SJCRH30 (cell line): ENCODE measurements at regions not wholly inside any gene's neighbourhood (a gene's known extent, or its start where the extent isn't known, plus 50 kb on each side); places are given as distances from the start of the nearest gene placed in this dataset.
"Not testable (repeated sequence)": the region's sequence is repeated elsewhere in the genome, so short reads cannot be mapped to it uniquely, and the experiment has no call there.

Experiments used
- DNase-seq, 2 experiments: peaks; one replicate each; pipeline ENCODE4 v3.0.0-alpha.2; 2015 to 2020
- H3K27ac ChIP-seq: fragments of 250-450 bp; sonication (Bioruptor Pico); 2 replicates; pipeline ENCODE4 v1.5.1; 2020; ENCODE audit warnings: mild to moderate bottlenecking, moderate library complexity
- H3K27me3 ChIP-seq: fragments of 250-450 bp; sonication (Bioruptor Pico); 2 replicates; pipeline ENCODE4 v1.5.1; 2020; ENCODE audit warnings: mild to moderate bottlenecking, moderate library complexity
- H3K36me3 ChIP-seq: fragments of 250-450 bp; sonication (Bioruptor Pico); 2 replicates; pipeline ENCODE4 v1.5.1; 2020; ENCODE audit warnings: mild to moderate bottlenecking, moderate library complexity
- H3K4me1 ChIP-seq: fragments of 250-450 bp; sonication (Bioruptor Pico); 2 replicates; pipeline ENCODE4 v1.5.1; 2020; ENCODE audit warnings: mild to moderate bottlenecking, moderate library complexity
- H3K4me3 ChIP-seq: fragments of 250-450 bp; sonication (Bioruptor Pico); 2 replicates; pipeline ENCODE4 v1.5.1; 2020; ENCODE audit warnings: mild to moderate bottlenecking, moderate library complexity
- H3K9me3 ChIP-seq: fragments of 250-450 bp; sonication (Bioruptor Pico); replicated peaks from 2 replicates; pipeline ENCODE4 v1.5.1; 2020; ENCODE audit warnings: mild to moderate bottlenecking, moderate library complexity

DNA sequence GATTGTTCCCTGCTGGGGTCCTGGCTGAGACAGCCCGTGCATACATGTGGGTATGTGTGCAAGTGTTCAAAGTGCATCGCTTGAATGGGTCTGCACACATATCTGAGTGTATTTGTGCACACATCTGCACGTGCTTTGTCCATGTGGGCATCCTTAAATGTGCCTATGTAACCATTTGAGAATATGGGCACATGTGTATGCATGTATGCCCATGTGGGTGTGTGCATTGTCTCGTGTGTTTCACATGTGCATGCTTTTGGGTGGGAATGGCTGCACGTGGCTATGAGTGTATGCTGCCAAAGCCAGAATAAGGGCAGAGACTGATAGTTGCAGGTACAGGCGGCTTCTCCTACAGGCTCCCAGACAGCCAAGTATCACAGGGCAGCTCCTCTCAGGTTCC, 107.3 kb downstream of the LHX2 start:
- Histone ChIP-seq H3K4me1 (no peaks in the 10 kb centered on the region), H3K4me3 (no peak overlapping the region), H3K36me3 (no peaks in the 10 kb centered on the region), H3K9me3 (peaks cover 4% of the 10 kb centered on the region; the same call in 1 of the 2 replicates), H3K27ac (no peak overlapping the region), H3K27me3 (no peaks in the 10 kb centered on the region)
- DNase-seq = no peak

DNA sequence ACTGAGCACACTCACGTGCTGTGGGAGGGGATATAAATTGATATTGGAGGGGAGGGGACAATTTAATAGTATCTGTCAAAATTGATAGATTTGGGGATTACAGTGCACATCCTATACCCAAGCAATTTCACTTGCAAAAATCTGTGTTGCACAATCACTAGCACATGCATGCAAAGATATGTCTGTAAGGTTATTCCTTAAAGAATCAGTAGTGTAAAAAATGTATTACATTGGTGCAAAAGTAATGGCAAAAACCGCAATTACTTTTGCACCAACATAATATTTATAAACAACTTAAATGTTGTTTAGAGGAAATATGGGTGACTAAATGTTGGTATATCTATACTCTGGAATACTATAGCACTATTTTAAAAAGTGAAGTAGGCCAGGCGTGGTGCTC, 108.7 kb downstream of the LHX2 start:
- H3K4me3 ChIP-seq = no peak overlapping the region
- H3K4me1 ChIP-seq = no peaks in the 10 kb centered on the region
- no peak overlapping the region for H3K27ac ChIP-seq
- H3K36me3 ChIP-seq = no peaks in the 10 kb centered on the region
- no peak for DNase-seq
- H3K9me3 ChIP-seq = peaks cover 4% of the 10 kb centered on the region; the same call in 1 of the 2 replicates
- H3K27me3 ChIP-seq = no peaks in the 10 kb centered on the region

DNA sequence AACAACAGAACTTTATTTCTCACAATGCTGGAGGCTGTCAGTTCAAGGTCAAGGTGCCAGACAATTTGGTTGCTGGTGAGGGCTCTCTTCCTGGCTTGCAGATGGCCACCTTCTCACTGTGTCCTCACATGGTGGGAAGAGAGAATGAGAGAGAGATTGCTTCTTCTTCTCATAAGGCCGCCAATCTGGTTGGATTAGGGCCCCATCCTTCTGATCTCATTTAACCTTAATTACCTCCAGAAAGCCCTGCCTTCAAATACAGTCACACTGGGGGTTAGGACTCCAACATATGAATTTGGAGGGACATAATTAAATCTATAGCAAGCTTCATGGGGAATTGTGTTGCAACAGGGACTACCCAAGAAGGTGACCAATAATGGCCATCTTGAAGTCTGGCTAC, 110.2 kb downstream of the LHX2 start:
- H3K27me3 ChIP-seq = no peaks in the 10 kb centered on the region
- no peaks in the 10 kb centered on the region for H3K36me3 ChIP-seq
- peaks cover 3% of the 10 kb centered on the region; the same call in 1 of the 2 replicates for H3K9me3 ChIP-seq
- no peak for DNase-seq
- no peak overlapping the region for H3K27ac ChIP-seq
- no peaks in the 10 kb centered on the region for H3K4me1 ChIP-seq
- H3K4me3 ChIP-seq = no peak overlapping the region

DNA sequence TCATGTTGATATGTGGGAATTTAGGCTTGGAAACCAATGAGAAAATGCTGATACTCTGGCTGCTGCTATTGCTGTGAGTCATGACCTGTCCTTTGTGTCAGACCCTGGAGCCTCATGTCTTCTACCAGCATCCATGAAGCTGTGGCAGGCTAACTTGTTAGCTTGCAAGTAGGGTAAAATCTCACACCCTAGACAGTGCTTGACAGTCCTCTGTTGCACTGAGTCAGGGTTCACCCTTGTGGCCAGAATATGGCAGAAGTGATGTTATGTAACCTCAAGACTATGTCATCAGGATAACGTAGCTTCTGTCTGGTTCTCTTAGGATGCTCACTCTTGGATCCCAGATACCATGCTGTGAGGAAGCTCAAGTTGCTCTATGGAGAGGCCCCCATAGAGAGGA, 110.8 kb downstream of the LHX2 start:
- H3K4me3 ChIP-seq = no peak overlapping the region
- no peak for DNase-seq
- no peaks in the 10 kb centered on the region for H3K4me1 ChIP-seq
- no peaks in the 10 kb centered on the region for H3K27me3 ChIP-seq
- H3K9me3 ChIP-seq = no peaks in the 10 kb centered on the region
- H3K27ac ChIP-seq = no peak overlapping the region
- no peaks in the 10 kb centered on the region for H3K36me3 ChIP-seq

DNA sequence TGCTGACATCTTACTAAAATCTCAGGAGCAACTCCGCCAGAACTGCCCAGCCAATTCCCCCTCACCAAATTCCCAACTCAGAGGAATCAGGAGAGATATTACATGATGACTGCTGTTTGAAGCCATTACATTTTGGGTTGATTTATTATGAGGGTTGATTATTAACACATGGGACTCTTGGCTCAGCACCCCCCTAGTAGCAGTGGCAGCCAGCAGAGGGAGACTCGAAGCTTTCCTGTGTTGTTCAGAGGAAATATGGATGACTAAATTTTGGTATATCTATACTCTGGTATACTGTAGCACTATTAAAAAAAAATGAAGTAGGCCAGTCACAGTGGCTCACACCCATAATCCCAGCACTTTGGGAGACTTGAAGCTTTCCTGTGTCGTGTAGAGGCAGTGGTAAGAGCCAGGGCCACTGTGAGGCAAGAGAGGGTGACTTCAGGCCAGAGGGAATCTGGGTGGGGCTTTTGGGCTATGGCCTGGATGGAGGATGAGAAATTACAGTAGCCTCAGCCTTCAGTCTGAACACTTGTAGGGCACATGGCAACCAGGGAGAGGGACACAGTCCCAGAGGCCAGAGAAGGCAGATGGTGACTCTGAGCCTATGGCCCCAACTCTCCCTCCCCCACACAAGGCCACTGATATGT, 111.4 kb downstream of the LHX2 start:
- H3K4me3 ChIP-seq = no peak overlapping the region
- DNase-seq = no peak
- no peaks in the 10 kb centered on the region for H3K36me3 ChIP-seq
- H3K9me3 ChIP-seq = no peaks in the 10 kb centered on the region
- no peak overlapping the region for H3K27ac ChIP-seq
- no peaks in the 10 kb centered on the region for H3K27me3 ChIP-seq
- H3K4me1 ChIP-seq = no peaks in the 10 kb centered on the region

DNA sequence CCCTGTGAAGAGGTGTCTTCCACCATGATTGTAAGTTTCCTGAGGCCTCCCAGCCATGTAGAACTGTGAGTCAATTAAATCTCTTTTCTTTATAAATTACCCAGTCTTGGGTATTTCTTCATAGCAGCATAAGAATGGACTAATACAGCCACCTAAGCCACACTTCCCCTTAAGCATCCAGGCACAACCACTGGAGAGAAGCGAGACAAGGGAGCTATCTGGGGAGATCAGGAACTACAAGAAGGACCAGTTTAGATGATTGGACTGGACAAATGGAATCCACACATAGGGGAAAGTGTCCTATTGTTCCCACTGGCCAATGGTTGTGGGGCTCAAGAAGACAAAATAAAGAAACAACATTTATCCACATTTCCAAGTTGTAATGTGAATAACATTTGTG, 112.1 kb downstream of the LHX2 start:
- not testable (repeated sequence) for H3K4me3 ChIP-seq, H3K27ac ChIP-seq, H3K36me3 ChIP-seq, H3K9me3 ChIP-seq, H3K4me1 ChIP-seq, H3K27me3 ChIP-seq, DNase-seq

DNA sequence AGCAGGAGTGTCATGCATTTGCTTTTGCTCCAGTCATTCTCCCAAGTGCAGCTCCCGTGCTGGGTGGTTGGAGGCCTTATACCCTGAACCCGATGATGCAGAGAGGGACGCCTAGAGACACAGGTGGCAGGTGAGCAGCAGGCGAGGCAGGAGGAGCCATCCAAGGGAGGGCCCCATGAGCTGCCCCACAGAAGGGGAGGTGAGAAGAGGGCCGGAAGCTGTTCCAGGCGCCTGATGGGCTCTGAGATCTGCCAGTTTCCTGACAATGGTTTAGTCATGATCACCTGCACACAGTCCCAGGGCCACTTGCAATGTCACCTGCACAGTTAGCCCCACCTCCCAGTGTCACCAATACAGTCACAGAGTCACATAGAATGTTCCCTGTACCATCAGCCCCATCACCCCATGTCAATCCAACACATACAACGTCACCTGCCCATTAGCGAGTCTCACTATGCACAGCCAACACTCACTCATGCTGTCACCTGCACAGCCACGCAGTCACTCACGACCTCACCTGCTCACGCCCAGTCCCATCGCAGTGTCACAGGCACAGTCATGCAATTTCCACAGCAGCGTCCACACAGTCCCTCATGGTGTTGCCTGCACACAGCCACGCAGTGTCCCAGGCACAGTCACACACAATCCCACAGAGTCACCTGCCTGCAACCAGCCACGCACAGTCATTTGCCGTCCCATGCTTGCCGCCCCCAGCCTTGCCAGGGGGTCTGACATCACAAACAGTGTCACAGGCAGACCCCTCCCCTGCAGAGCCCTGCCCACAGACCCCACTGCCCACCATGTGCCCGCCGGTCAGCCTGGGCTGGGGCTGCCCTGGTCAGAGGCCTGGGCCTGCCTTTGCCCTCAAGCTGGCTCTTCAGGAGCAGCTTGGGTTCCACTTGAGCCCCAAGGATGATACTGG, 113.4 kb downstream of the LHX2 start:
- H3K4me3 ChIP-seq = no peak overlapping the region
- H3K27me3 ChIP-seq = no peaks in the 10 kb centered on the region
- no peaks in the 10 kb centered on the region; the same call in 1 of the 2 replicates for H3K4me1 ChIP-seq
- no peak overlapping the region for H3K27ac ChIP-seq
- no peak for DNase-seq
- no peaks in the 10 kb centered on the region for H3K9me3 ChIP-seq
- H3K36me3 ChIP-seq = no peaks in the 10 kb centered on the region

DNA sequence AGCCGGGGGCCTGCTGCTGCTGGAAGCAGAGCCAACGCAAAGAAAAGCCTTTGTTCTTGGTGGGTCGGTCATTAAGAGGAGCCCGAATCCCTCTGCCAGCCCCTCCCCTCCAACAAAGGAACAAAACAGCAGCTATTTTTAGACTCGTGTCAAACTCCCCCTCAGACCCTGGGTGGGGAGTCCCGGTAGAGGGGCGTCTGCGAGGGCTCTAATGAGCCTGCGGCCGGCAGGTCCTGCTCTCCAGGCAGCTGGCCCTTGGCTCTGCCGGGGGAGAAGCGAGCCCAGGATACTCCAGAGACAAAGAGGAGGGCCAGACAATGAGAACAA, 114.0 kb downstream of the LHX2 start:
- H3K9me3 ChIP-seq = no peaks in the 10 kb centered on the region
- H3K27ac ChIP-seq = no peak overlapping the region
- no peak overlapping the region for H3K4me3 ChIP-seq
- no peaks in the 10 kb centered on the region for H3K27me3 ChIP-seq
- no peaks in the 10 kb centered on the region for H3K36me3 ChIP-seq
- no peak for DNase-seq
- H3K4me1 ChIP-seq = no peaks in the 10 kb centered on the region; the same call in 1 of the 2 replicates

DNA sequence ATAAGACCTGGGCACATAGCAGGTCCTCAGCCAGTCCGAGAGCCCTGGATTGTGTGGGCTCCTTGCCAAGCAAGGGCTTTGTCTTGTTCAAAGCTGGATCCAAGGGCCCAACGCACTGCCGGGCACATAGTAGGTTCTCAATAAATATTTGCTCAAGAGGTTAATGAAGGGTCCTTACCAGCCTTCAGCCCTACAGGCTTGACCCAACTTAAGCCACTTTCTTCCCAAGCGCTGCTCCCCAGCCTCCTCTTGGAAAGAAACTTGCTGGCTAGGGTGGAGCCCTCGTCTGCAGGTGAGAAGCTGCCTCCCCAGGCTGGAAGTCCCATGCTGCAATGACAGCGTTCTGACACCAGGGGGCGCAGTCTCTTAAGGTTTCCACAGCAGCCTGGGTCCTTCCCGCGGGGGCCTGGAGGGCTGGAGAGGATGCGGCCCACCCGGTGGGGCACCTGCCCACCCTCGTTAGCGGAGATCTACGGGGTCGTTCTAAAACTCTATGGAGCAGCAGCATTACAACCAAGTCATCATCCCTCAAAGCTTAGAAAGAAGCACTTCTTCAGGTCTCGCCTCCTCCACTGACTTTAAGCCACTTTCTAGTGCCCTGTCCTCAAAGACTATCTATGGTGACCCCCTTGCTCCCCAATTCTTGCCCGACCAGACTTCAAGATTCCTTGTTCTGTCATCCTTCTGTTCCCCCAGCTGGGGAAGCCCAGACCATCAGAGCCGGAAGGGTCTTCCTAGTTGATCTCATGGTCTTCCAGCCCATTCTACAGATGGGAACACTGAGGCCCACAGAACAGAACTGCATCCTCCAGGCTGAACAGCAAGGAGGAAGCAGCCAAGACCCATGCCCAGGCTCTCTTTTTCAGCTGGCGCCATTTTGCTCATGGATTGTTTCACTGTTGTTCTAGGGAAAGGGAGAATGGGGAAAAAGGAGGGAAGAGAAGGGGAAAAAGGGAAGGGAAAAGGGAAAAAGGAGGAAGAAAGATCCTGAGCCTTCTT, 115.4 kb downstream of the LHX2 start:
- no peaks in the 10 kb centered on the region for H3K27me3 ChIP-seq
- DNase-seq = peak; percentile 73 to 90
- H3K4me1 ChIP-seq = no peaks in the 10 kb centered on the region; the same call in 1 of the 2 replicates
- H3K36me3 ChIP-seq = no peaks in the 10 kb centered on the region
- H3K27ac ChIP-seq = no peak overlapping the region
- H3K9me3 ChIP-seq = no peaks in the 10 kb centered on the region
- H3K4me3 ChIP-seq = no peak overlapping the region

DNA sequence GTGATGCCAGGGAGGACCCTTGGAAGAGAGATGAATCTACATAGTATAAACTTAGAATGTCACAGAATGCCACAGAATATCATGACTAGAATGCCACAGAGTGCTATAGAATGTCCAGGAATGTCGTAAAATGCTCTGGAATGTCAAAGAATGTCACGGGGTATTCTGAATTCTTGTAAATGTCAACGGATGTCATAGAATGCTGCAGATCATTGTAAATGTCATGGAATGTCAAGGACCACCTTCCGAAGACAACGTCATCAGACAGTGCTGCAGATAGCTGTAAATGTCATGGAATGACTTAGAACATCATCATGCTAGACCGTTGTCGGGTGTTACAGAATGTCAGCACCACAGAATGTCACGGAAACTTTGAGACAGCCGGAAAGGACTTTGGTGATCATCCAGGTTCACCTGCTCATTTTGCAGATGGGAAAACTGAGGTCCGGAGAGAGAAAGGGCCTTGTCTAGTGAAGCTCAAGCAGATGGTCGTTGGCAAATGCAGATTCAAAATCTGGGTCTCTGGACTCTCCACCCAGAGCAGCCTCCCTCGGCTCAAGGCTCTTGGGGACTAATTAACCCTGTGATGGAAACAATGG, 117.1 kb downstream of the LHX2 start:
- H3K4me1 ChIP-seq = no peaks in the 10 kb centered on the region; the same call in 1 of the 2 replicates
- H3K4me3 ChIP-seq = no peak overlapping the region
- DNase-seq = no peak
- no peaks in the 10 kb centered on the region for H3K27me3 ChIP-seq
- no peaks in the 10 kb centered on the region for H3K9me3 ChIP-seq
- H3K36me3 ChIP-seq = no peaks in the 10 kb centered on the region
- H3K27ac ChIP-seq = no peak overlapping the region

DNA sequence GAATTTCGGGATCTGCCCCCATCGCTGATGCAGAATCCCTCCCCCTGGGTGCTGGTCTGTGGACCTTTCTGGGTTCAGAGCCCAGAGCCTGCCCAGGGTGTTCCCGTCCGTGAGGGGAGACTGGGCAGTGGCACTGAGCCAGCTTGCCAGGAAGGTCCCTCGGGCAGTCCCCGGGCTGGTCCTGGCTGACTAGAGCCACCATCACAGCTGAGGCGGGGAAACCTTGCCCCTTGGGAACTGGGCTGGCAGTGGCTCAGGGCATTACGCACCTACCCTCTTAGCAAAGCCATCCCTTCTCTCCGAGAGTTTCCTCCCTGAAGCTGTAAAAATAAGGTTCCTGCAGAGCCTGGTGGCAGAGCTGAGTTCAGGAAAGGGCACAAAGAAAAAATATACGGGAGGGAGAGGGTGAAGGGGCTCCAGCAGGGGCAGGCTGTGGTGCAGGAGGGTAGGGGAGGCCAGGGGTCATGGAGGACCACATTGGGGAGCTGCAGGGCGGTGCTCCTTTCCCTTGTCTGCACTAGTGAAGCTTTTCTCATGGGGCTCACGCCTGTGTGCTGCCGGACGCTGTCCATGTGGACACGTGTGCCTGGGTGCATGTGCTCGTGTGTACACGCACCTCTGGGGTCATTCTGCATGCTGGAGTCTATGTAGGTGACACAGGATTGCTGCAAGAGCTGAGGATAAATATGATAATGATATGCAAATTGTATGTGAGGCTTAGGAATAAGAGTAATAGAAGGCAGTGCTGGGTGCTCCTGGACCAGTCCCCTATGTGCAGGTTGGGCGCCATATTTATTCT, 118.9 kb downstream of the LHX2 start:
- Histone ChIP-seq H3K36me3 (no peaks in the 10 kb centered on the region), H3K9me3 (no peaks in the 10 kb centered on the region), H3K4me1 (no peaks in the 10 kb centered on the region; the same call in 1 of the 2 replicates), H3K27me3 (no peaks in the 10 kb centered on the region), H3K4me3 (no peak overlapping the region), H3K27ac (no peak overlapping the region)
- DNase-seq = no peak

DNA sequence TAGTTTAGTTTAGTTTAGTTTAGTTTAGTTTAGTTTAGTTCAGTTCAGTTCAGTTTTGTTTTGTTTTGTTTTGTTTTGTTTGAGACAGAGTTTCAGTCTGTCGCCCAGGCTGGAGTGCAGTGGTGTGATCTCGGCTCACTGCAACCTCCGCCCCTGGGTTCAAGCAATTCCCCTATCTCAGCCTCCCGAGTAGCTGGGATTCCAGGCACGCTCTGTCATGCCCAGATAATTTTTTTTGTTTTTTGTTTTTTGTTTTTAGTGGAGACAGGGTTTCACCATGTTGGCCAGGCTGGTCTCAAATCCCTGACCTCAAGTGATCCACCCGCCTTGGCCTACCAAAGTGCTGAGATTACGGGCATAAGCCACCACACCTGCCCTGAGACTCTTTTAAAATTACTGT, 120.0 kb downstream of the LHX2 start:
- H3K27ac ChIP-seq, H3K4me3 ChIP-seq, H3K9me3 ChIP-seq, H3K36me3 ChIP-seq, H3K4me1 ChIP-seq, H3K27me3 ChIP-seq, DNase-seq: not testable (repeated sequence)

DNA sequence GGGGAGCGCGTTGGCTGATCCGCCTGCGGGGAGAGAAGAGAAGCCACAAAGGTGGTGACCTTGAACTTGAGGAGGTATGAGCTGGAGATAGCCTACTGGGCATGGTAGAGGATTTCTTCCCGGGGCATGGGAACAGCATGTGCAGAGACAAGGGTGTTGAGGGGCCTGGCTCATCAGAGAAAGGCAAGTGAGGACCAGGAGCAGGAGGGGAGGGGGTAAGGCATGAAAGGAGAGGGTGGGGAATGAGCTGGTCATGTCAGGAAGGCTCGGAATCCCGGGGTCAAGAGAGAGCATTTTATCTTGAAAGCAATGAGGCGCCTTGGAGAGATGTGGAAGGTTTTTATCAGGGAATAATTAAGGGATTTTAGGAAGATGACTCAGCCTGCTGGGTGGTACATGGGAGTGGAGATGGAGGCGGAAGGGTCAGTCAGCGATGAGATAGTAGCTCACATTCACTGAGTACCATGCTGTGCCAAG, 121.1 kb downstream of the LHX2 start:
- H3K4me3 ChIP-seq = no peak overlapping the region
- no peak overlapping the region for H3K27ac ChIP-seq
- H3K9me3 ChIP-seq = no peaks in the 10 kb centered on the region
- no peaks in the 10 kb centered on the region for H3K36me3 ChIP-seq
- no peak for DNase-seq
- H3K4me1 ChIP-seq = no peaks in the 10 kb centered on the region; the same call in 1 of the 2 replicates
- no peaks in the 10 kb centered on the region for H3K27me3 ChIP-seq

DNA sequence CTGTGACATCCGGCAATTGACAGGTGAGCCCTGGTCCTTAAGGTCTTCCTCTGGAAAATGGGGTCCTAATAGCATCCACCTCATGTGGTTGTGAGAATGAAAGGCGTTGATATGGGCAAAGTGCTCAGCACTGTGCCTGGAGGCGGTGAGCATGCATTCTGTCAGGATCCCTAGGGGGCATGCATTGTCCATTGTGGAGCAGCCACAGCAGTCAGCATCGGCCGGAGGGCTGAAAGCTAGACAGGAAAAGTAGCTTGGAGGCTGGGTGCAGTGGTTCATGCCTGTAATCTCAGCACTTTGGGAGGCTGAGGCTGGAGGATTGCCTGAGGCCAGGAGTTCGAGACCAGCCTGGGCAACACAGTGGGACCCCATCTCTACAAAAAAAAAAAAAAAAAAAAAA, 122.2 kb downstream of the LHX2 start:
- no peak overlapping the region for H3K27ac ChIP-seq
- H3K4me1 ChIP-seq = no peaks in the 10 kb centered on the region
- no peak overlapping the region for H3K4me3 ChIP-seq
- peak; percentile 54 to 63 for DNase-seq
- H3K27me3 ChIP-seq = no peaks in the 10 kb centered on the region
- H3K9me3 ChIP-seq = no peaks in the 10 kb centered on the region
- H3K36me3 ChIP-seq = no peaks in the 10 kb centered on the region
